Neuronal stem cell (in vitro differentiated cells): ENCODE measurements at regions not wholly inside any gene's neighbourhood (a gene's known extent, or its start where the extent isn't known, plus 50 kb on each side); places are given as distances from the start of the nearest gene placed in this dataset.
A peak's percentile ranks its signal among the peaks of the same experiment; 100 is the strongest.

Source experiments
- DNase-seq: peaks from one replicate; pipeline ENCODE4 v3.0.0-alpha.2; 2013; ENCODE audit warnings: low spot score
- H2AFZ ChIP-seq: one replicate; pipeline ENCODE4 v1.6.1; 2013; ENCODE audit warnings: mild to moderate bottlenecking, low read length, inconsistent platforms
- H2AK5ac ChIP-seq: 2 replicates; pipeline ENCODE4 v1.6.1; 2013; ENCODE audit warnings: low read depth, mild to moderate bottlenecking, inconsistent platforms, low read length, moderate library complexity, mixed read lengths
- H2BK120ac ChIP-seq: 2 replicates; pipeline ENCODE4 v1.6.1; 2013; ENCODE audit warnings: low read depth, mild to moderate bottlenecking, inconsistent platforms, low read length, moderate library complexity, mixed read lengths
- H2BK12ac ChIP-seq: one replicate; pipeline ENCODE4 v1.6.1; 2013; ENCODE audit warnings: low read length, inconsistent platforms
- H2BK15ac ChIP-seq: 2 replicates; pipeline ENCODE4 v1.6.1; 2013; ENCODE audit warnings: mild to moderate bottlenecking, low read length, inconsistent platforms, mixed read lengths
- H2BK5ac ChIP-seq: one replicate; pipeline ENCODE4 v1.6.1; 2013; ENCODE audit warnings: inconsistent platforms, mild to moderate bottlenecking, low read length, moderate library complexity
- H3K14ac ChIP-seq: one replicate; pipeline ENCODE4 v1.6.1; 2013; ENCODE audit warnings: low read length, inconsistent platforms
- H3K18ac ChIP-seq: 2 replicates; pipeline ENCODE4 v1.6.1; 2013; ENCODE audit warnings: low read length, inconsistent platforms
- H3K23ac ChIP-seq: 2 replicates; pipeline ENCODE4 v1.6.1; 2013; ENCODE audit warnings: low read depth, mild to moderate bottlenecking, mixed read lengths, low read length, inconsistent platforms; ENCODE audit not compliant: poor library complexity
- H3K27ac ChIP-seq: replicated peaks from 3 replicates; pipeline ENCODE4 v1.5.1; 2013; ENCODE audit warnings: low read length, inconsistent platforms
- H3K27me3 ChIP-seq, 3 experiments: 2 replicates each; pipeline ENCODE4 v1.6.1; 2013; ENCODE audit warnings: low read length in 3 of 3, mild to moderate bottlenecking in 2 of 3, inconsistent platforms in 1 of 3, low read depth in 1 of 3, mixed read lengths in 1 of 3, moderate library complexity in 1 of 3; ENCODE audit not compliant: control insufficient read depth in 3 of 3, insufficient read depth in 3 of 3
- H3K36me3 ChIP-seq, 2 donors: replicated peaks in 1 of 2; 2 replicates each; pipeline ENCODE4 v1.6.1; 2013; ENCODE audit warnings: low read length in 2 of 2; ENCODE audit not compliant: control insufficient read depth in 2 of 2, insufficient read depth in 2 of 2
- H3K4ac ChIP-seq: 2 replicates; pipeline ENCODE4 v1.6.1; 2013; ENCODE audit warnings: inconsistent platforms, mild to moderate bottlenecking, low read length, moderate library complexity
- H3K4me1 ChIP-seq, 2 donors: 1 replicate in 1 of 2; 2 replicates in 1 of 2; pipeline ENCODE4 v1.6.1; 2013; ENCODE audit warnings: low read length in 2 of 2, low read depth in 1 of 2; ENCODE audit not compliant: control insufficient read depth in 2 of 2, insufficient read depth in 1 of 2
- H3K4me2 ChIP-seq: one replicate; pipeline ENCODE4 v1.6.1; 2013; ENCODE audit warnings: mild to moderate bottlenecking, low read length, inconsistent platforms; ENCODE audit not compliant: insufficient read depth, poor library complexity, severe bottlenecking
- H3K4me3 ChIP-seq, 2 donors: 2 replicates each; pipeline ENCODE4 v1.5.1; 2013; ENCODE audit warnings: low read length in 2 of 2, mild to moderate bottlenecking in 2 of 2, inconsistent platforms in 1 of 2, moderate library complexity in 1 of 2
- H3K79me1 ChIP-seq: one replicate; pipeline ENCODE4 v1.6.1; 2013; ENCODE audit warnings: low read depth, mild to moderate bottlenecking, inconsistent platforms, low read length, moderate library complexity
- H3K9ac ChIP-seq: one replicate; pipeline ENCODE4 v1.6.1; 2013; ENCODE audit warnings: mild to moderate bottlenecking, low read depth, low read length, inconsistent platforms; ENCODE audit not compliant: poor library complexity
- H3K9me3 ChIP-seq, 2 donors: replicated peaks in 1 of 2; 2 replicates each; pipeline versions ENCODE3 to v1.6.1; 2013; ENCODE audit warnings: low read length in 2 of 2, mild to moderate bottlenecking in 2 of 2, inconsistent platforms in 1 of 2, low read depth in 1 of 2, mixed read lengths in 1 of 2, moderate library complexity in 1 of 2; ENCODE audit not compliant: control insufficient read depth in 2 of 2, insufficient read depth in 1 of 2
- H4K8ac ChIP-seq: one replicate; pipeline ENCODE4 v1.6.1; 2013; ENCODE audit warnings: low read depth, mild to moderate bottlenecking, inconsistent platforms, low read length, moderate library complexity
- H4K91ac ChIP-seq: one replicate; pipeline ENCODE4 v1.6.1; 2013; ENCODE audit warnings: low read length, low read depth, mild to moderate bottlenecking, inconsistent platforms; ENCODE audit not compliant: poor library complexity
- WGBS, 2 donors: extraction: QIAGEN DNeasy Blood & Tissue Kit; methylation state at CpG; one replicate each; pipeline ENCODE4 v1.1.7; 2013; ENCODE audit warnings: missing lambda C conversion rate in 2 of 2, mixed read lengths in 1 of 2; ENCODE audit not compliant: insufficient read length in 2 of 2, insufficient replicate concordance in 1 of 2; ENCODE audit errors: extremely low coverage in 2 of 2; 5-methylcytosine and 5-hydroxymethylcytosine counted together

DNA sequence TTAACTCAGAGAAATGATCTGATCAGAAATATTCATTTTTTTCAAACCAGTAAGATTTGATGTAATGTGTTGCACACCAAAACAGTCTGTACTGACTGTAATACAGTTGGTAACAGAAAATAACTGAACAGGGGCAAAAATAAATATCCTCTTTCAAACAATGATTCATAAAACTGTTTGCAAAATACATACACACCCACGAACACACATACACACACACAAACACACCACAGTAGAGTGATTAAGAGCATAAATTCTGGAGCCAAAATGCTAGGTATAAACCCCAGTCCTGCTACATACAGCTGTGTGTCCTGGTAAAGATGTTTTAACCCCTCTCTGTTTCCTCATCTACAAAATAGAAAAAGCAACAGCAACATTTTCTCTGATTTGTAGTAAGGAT lies 376.6 kb downstream of the PDGFC start:
- no peak for DNase-seq
- no peak overlapping the region for H3K4me3 ChIP-seq
- no peak overlapping the region for H2BK120ac ChIP-seq
- no peaks in the 10 kb centered on the region for H3K9me3 ChIP-seq
- no peak overlapping the region for H2BK5ac ChIP-seq
- peak overlapping the region; percentile 7 for H2AFZ ChIP-seq
- no peaks in the 10 kb centered on the region for H3K27me3 ChIP-seq
- no peak overlapping the region for H3K23ac ChIP-seq
- H3K9ac ChIP-seq = no peak overlapping the region
- no CpG with 5 or more reads among the region's 1 CpG for WGBS, 2 donors
- H4K91ac ChIP-seq = no peak overlapping the region
- no peak overlapping the region for H3K27ac ChIP-seq
- peaks cover 6 to 10% of the 10 kb centered on the region in 2 donors for H3K4me1 ChIP-seq
- no peak overlapping the region for H3K4ac ChIP-seq
- H4K8ac ChIP-seq = no peak overlapping the region
- H3K14ac ChIP-seq = no peak overlapping the region
- H3K36me3 ChIP-seq = no peaks in the 10 kb centered on the region
- no peak overlapping the region for H2BK12ac ChIP-seq
- no peaks in the 10 kb centered on the region for H3K79me1 ChIP-seq
- no peak overlapping the region for H3K4me2 ChIP-seq
- no peak overlapping the region for H2AK5ac ChIP-seq
- no peak overlapping the region for H3K18ac ChIP-seq
- no peak overlapping the region for H2BK15ac ChIP-seq

DNA sequence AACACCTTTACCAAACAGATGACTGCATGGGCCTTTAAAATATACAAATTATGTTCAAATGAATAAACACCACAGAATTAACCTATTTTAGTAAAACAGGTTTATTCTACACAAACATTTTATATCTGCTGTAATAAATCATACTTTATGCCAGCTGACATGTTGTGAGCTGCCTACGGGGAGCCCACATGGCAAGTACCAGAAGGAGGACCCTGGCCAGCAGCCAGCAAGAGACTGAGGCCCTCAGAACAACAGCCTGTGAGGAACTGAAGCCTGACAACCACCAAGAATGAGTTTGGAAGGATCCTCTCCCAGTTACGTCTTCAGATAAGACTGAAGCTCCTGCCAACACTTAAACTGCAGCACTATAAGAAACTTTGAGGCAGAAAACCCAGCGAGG lies 377.0 kb downstream of the PDGFC start:
- Histone ChIP-seq H3K36me3 (no peaks in the 10 kb centered on the region), H3K14ac (no peak overlapping the region), H3K9me3 (no peaks in the 10 kb centered on the region), H2BK5ac (no peak overlapping the region), H2AFZ (peak overlapping the region; percentile 7), H4K91ac (no peak overlapping the region), H3K4me1 (peaks cover 6 to 10% of the 10 kb centered on the region in 2 donors), H3K23ac (no peak overlapping the region), H3K79me1 (no peaks in the 10 kb centered on the region), H2BK120ac (no peak overlapping the region), H3K27me3 (no peaks in the 10 kb centered on the region), H4K8ac (no peak overlapping the region), H2AK5ac (no peak overlapping the region), H3K27ac (no peak overlapping the region), H3K4me3 (no peak overlapping the region), H3K4ac (no peak overlapping the region), H3K9ac (no peak overlapping the region), H2BK15ac (no peak overlapping the region), H3K4me2 (no peak overlapping the region), H3K18ac (no peak overlapping the region), H2BK12ac (no peak overlapping the region)
- no peak for DNase-seq
- WGBS, 2 donors = no CpG with 5 or more reads among the region's 3 CpGs

DNA sequence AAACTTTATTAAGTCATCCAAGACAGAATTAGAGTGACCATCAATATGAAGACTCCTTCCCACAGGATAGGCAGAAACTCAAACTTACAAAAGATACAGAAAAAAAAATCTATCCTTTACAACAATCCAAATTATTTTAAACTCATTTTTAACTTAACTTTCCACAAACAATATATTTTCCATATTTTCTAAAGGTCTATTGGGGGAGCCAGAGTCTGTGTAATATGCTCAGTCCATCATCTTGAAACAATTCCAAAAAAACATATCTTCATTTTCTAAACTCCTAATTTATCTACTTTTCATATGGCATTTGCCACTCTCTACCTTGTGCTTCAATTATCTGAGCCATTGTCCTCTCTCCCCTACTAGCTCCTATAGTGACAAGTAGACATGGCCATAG lies 378.1 kb downstream of the PDGFC start:
- no peaks in the 10 kb centered on the region for H3K9me3 ChIP-seq
- peaks cover 6 to 10% of the 10 kb centered on the region in 2 donors for H3K4me1 ChIP-seq
- H3K23ac ChIP-seq = no peak overlapping the region
- H4K8ac ChIP-seq = no peak overlapping the region
- H2BK120ac ChIP-seq = no peak overlapping the region
- H2BK12ac ChIP-seq = no peak overlapping the region
- no peaks in the 10 kb centered on the region for H3K79me1 ChIP-seq
- H3K27me3 ChIP-seq = no peaks in the 10 kb centered on the region
- H3K9ac ChIP-seq = no peak overlapping the region
- no peak overlapping the region for H2BK5ac ChIP-seq
- H3K36me3 ChIP-seq = no peaks in the 10 kb centered on the region
- H2AK5ac ChIP-seq = no peak overlapping the region
- H4K91ac ChIP-seq = no peak overlapping the region
- no peak overlapping the region for H2BK15ac ChIP-seq
- DNase-seq = no peak
- no peak overlapping the region for H2AFZ ChIP-seq
- no peak overlapping the region for H3K4me2 ChIP-seq
- H3K27ac ChIP-seq = no peak overlapping the region
- no peak overlapping the region for H3K4ac ChIP-seq
- no peak overlapping the region for H3K4me3 ChIP-seq
- H3K14ac ChIP-seq = no peak overlapping the region
- H3K18ac ChIP-seq = no peak overlapping the region

DNA sequence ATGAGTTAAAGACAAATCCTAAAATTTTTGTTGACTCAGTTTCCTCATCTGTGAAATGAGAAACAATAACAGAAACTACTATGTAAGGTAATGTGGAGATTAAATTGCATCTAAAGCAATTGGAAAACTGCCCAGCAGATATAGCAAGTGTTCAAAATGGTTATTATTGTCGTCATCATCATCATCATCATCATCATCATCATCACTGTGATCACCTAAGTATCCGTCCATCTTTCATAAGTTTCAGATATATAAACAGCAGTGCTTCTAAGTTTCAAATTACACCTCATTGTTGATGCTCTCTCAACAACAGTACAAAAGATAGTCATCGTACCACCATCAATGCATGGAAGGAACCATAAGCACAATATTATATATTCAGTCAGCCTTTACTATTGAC lies 379.9 kb downstream of the PDGFC start:
- Histone ChIP-seq H3K27me3 (no peaks in the 10 kb centered on the region), H3K79me1 (no peaks in the 10 kb centered on the region), H3K4ac (no peak overlapping the region), H4K8ac (no peak overlapping the region), H3K18ac (no peak overlapping the region), H3K9ac (no peak overlapping the region), H3K4me1 (peaks cover 0 to 2% of the 10 kb centered on the region in 2 donors), H2BK15ac (no peak overlapping the region), H4K91ac (no peak overlapping the region), H2AK5ac (no peak overlapping the region), H3K14ac (no peak overlapping the region), H3K23ac (no peak overlapping the region), H2BK120ac (no peak overlapping the region), H2AFZ (no peak overlapping the region), H2BK5ac (no peak overlapping the region), H3K36me3 (no peaks in the 10 kb centered on the region), H3K9me3 (no peaks in the 10 kb centered on the region), H3K4me3 (no peak overlapping the region), H3K27ac (no peak overlapping the region), H3K4me2 (no peak overlapping the region), H2BK12ac (no peak overlapping the region)
- no peak for DNase-seq
- no CpG with 5 or more reads among the region's 3 CpGs for WGBS, 2 donors
